HepG2 (cell line): ENCODE measurements at regions not wholly inside any gene's neighbourhood (a gene's known extent, or its start where the extent isn't known, plus 50 kb on each side); places are given as distances from the start of the nearest gene placed in this dataset.
A peak's percentile ranks its signal among the peaks of the same experiment; 100 is the strongest.

Experiments
- AGO1 ChIP-seq: fragments of 200-400 bp; formaldehyde crosslinking; IDR thresholded peaks from 2 replicates; pipeline ENCODE4 v1.6.1; 2017; ENCODE audit warnings: mild to moderate bottlenecking, low read depth, low read length, moderate library complexity; ENCODE audit not compliant: poor library complexity, severe bottlenecking
- ARNT2 ChIP-seq: sonication (generic); formaldehyde crosslinking; IDR thresholded peaks from 2 replicates; pipeline ENCODE4 v1.8.0; 2022; ENCODE audit warnings: mild to moderate bottlenecking, low read depth, missing genetic modification reagents, moderate library complexity
- CHD4 ChIP-seq: fragments of 200-600 bp; sonication (generic); IDR thresholded peaks from 2 replicates; pipeline ENCODE4 v1.7.0; 2017; ENCODE audit warnings: mild to moderate bottlenecking, low read length, borderline replicate concordance
- DMAP1 ChIP-seq: IDR thresholded peaks from 2 replicates; pipeline ENCODE4 v1.6.1; 2016
- DNMT1 ChIP-seq: sonication (generic); formaldehyde crosslinking; IDR thresholded peaks from 2 replicates; pipeline ENCODE4 v1.5.1; 2020; ENCODE audit warnings: mild to moderate bottlenecking, missing genetic modification reagents
- ELF3 ChIP-seq: IDR thresholded peaks from 2 replicates; pipeline ENCODE4 v1.6.1; 2016; ENCODE audit warnings: missing genetic modification reagents, missing compliant biosample characterization
- GABPB1 ChIP-seq: IDR thresholded peaks from 2 replicates; pipeline ENCODE4 v1.6.1; 2016; ENCODE audit warnings: mild to moderate bottlenecking, missing genetic modification reagents, moderate library complexity, missing compliant biosample characterization
- KDM2A ChIP-seq: sonication (generic); formaldehyde crosslinking; IDR thresholded peaks from 2 replicates; pipeline ENCODE4 v1.4.0; 2020; ENCODE audit warnings: low read depth, missing genetic modification reagents, borderline replicate concordance
- MAZ ChIP-seq, 2 experiments: sonication (generic) in 1 of 2; formaldehyde crosslinking in 1 of 2; IDR thresholded peaks; 2 replicates each; pipeline versions ENCODE4 v1.5.0 to v1.6.1; 2012 to 2020; ENCODE audit warnings: low read depth in 2 of 2, mild to moderate bottlenecking in 2 of 2, borderline replicate concordance in 1 of 2, improper control_type of control experiment in 1 of 2, low read length in 1 of 2, missing genetic modification reagents in 1 of 2, moderate library complexity in 1 of 2
- MYC ChIP-seq: sonication (generic); formaldehyde crosslinking; IDR thresholded peaks from 2 replicates; pipeline ENCODE4 v1.9.0; 2021; ENCODE audit warnings: missing genetic modification reagents, borderline replicate concordance
- NBN ChIP-seq: fragments of 450-650 bp; conservative IDR thresholded peaks from 2 replicates; pipeline ENCODE4 v1.6.1; 2017
- NFIC ChIP-seq: IDR thresholded peaks from 2 replicates; pipeline ENCODE4 v1.6.1; 2012; ENCODE audit warnings: mild to moderate bottlenecking, low read length, inconsistent platforms
- NR2F1 ChIP-seq, 2 experiments: fragments of 450-650 bp in 1 of 2; formaldehyde crosslinking in 1 of 2; IDR thresholded peaks; 2 replicates each; pipeline versions ENCODE4 v1.5.0 to v1.6.1; 2016 to 2020; ENCODE audit warnings: mild to moderate bottlenecking in 1 of 2, missing compliant biosample characterization in 1 of 2, missing genetic modification reagents in 1 of 2, moderate library complexity in 1 of 2
- POLR2AphosphoS5 ChIP-seq: IDR thresholded peaks from 2 replicates; pipeline ENCODE4 v1.6.1; 2012; ENCODE audit warnings: low read depth, low read length
- TCF12 ChIP-seq, 2 experiments: fragments of 450-650 bp in 1 of 2; sonication (generic) in 1 of 2; formaldehyde crosslinking in 1 of 2; IDR thresholded peaks; 2 replicates each; pipeline versions ENCODE4 v1.6.1 to v1.8.0; 2017 to 2022; ENCODE audit warnings: antibody characterized with exemption in 1 of 2, mild to moderate bottlenecking in 1 of 2, missing genetic modification reagents in 1 of 2, moderate library complexity in 1 of 2
- YEATS2 ChIP-seq: sonication (generic); formaldehyde crosslinking; IDR thresholded peaks from 2 replicates; pipeline ENCODE4 v1.4.0; 2020; ENCODE audit warnings: missing genetic modification reagents, borderline replicate concordance
- YY1 ChIP-seq: IDR thresholded peaks from 2 replicates; pipeline ENCODE4 v1.6.1; 2011; ENCODE audit warnings: low read length, low read depth, moderate library complexity, mild to moderate bottlenecking; ENCODE audit not compliant: insufficient read depth, insufficient replicate concordance
- ZBTB21 ChIP-seq: sonication (generic); formaldehyde crosslinking; IDR thresholded peaks from 2 replicates; pipeline ENCODE4 v1.4.0; 2020; ENCODE audit warnings: missing genetic modification reagents
- ZFP90 ChIP-seq: sonication (generic); formaldehyde crosslinking; IDR thresholded peaks from 2 replicates; pipeline ENCODE4 v1.8.0; 2022; ENCODE audit warnings: missing genetic modification reagents, mild to moderate bottlenecking, inconsistent platforms, borderline replicate concordance
- ZNF557 ChIP-seq: sonication (generic); formaldehyde crosslinking; IDR thresholded peaks from 2 replicates; pipeline ENCODE4 v1.4.0; 2020; ENCODE audit warnings: missing genetic modification reagents
- ZNF572 ChIP-seq: sonication (generic); formaldehyde crosslinking; IDR thresholded peaks from 2 replicates; pipeline ENCODE4 v1.5.1; 2020; ENCODE audit warnings: mild to moderate bottlenecking, missing genetic modification reagents
- ZNF598 ChIP-seq: sonication (generic); formaldehyde crosslinking; IDR thresholded peaks from 2 replicates; pipeline ENCODE4 v1.5.1; 2020; ENCODE audit warnings: mild to moderate bottlenecking, missing genetic modification reagents, borderline replicate concordance
- TF ChIP-seq, protein P1 (sequence below): IDR thresholded peaks from 2 replicates; pipeline ENCODE4 v1.6.1; 2016; ENCODE audit warnings: control low read depth
- TF ChIP-seq, protein P2 (sequence below): sonication (generic); formaldehyde crosslinking; IDR thresholded peaks from 2 replicates; pipeline ENCODE4 v1.5.0; 2020; ENCODE audit warnings: mild to moderate bottlenecking, missing genetic modification reagents
- TF ChIP-seq, protein P3 (sequence below): sonication (generic); formaldehyde crosslinking; IDR thresholded peaks from 2 replicates; pipeline ENCODE4 v1.5.0; 2020; ENCODE audit warnings: missing genetic modification reagents

DNA sequence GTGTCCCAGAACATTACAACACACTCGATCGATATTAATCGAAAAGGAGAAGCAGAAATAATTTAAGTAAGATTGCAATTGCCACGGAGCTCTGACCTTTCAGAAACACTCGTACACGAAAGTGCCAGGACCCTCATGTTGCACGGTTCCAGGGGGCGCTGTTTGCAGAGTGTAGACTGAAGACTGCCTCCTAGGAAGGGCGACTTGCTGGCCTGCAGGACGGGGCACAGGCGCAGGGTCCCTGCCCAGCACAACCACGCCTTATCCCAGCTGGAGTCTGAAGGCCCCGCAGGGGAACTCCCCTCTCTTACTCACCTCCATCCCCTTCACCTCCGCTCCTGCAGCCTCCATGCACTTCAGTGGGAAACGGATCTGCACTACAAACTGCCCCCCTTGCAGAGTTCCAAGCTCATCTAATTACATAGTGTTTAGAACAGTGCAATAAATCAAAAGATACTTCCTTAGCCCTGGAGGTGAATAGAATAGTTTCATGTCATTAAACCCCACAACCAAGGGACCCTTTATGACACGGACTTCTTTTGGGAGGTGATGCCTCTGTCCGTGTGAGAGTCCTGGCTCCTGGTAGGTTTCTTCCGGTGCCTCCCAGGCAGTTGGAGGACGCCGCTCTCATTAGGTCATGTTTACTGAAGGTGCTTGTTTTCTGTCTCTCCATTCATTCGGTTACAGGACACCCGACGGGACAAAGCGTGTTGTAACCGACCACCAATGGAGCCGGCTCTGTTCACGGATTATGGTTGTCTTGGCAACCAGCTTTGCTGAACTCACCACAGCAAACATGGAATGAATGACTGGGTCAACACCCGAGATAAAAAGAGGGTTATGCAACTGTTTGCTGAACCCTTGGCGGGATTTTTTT, 262.2 kb downstream of the BAMBI start (continued):
- TF ChIP-seq MAZ (IDR thresholded peaks at IDR 0.05; ENCODE audit: borderline replicate concordance, low read depth, low read length) (no peak), MAZ (CRISPR knock-in tag; IDR thresholded peaks at IDR 0.05; ENCODE audit: low read depth) (0 out of 2 replicates have a peak, but pooled peaks have one; percentile 34), YY1 (peak; percentile 50), ELF3 (peak; percentile 70), ZNF572 (CRISPR knock-in tag) (no peak), YEATS2 (CRISPR knock-in tag) (peak; percentile 24; the same call in 1 of the 2 replicates), KDM2A (peak; percentile 42), POLR2AphosphoS5 (peak; percentile 63), ZNF557 (CRISPR knock-in tag) (peak; percentile 54), NR2F1 (CRISPR knock-in tag; IDR thresholded peaks at IDR 0.05) (peak; percentile 57 to 68; a peak in 3 of 4 replicates), ZBTB21 (CRISPR knock-in tag) (peak; percentile 46; the same call in 1 of the 2 replicates), DNMT1 (CRISPR knock-in tag) (0 out of 2 replicates have a peak, but pooled peaks have one; percentile 38), DMAP1 (CRISPR knock-in tag) (peak; percentile 48; the same call in 1 of the 2 replicates), NFIC (peak; percentile 94), GABPB1 (CRISPR knock-in tag) (peak; percentile 62), NBN (no peak), ARNT2 (CRISPR knock-in tag) (no peak; the same call in 1 of the 2 replicates), MYC (CRISPR knock-in tag) (peak; percentile 28; the same call in 1 of the 2 replicates), CHD4 (no peak), AGO1 (no peak), TCF12 (IDR thresholded peaks at IDR 0.05) (no peak), TCF12 (CRISPR knock-in tag; IDR thresholded peaks at IDR 0.05) (peak; percentile 70; the same call in 1 of the 2 replicates), ZFP90 (peak; percentile 81; the same call in 1 of the 2 replicates), ZNF598 (peak; percentile 67; the same call in 1 of the 2 replicates)
- TF ChIP-seq, protein P1, sequence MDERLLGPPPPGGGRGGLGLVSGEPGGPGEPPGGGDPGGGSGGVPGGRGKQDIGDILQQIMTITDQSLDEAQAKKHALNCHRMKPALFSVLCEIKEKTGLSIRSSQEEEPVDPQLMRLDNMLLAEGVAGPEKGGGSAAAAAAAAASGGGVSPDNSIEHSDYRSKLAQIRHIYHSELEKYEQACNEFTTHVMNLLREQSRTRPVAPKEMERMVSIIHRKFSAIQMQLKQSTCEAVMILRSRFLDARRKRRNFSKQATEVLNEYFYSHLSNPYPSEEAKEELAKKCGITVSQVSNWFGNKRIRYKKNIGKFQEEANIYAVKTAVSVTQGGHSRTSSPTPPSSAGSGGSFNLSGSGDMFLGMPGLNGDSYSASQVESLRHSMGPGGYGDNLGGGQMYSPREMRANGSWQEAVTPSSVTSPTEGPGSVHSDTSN: peak; percentile 31; the same call in 1 of the 2 replicates
- TF ChIP-seq, protein P2, sequence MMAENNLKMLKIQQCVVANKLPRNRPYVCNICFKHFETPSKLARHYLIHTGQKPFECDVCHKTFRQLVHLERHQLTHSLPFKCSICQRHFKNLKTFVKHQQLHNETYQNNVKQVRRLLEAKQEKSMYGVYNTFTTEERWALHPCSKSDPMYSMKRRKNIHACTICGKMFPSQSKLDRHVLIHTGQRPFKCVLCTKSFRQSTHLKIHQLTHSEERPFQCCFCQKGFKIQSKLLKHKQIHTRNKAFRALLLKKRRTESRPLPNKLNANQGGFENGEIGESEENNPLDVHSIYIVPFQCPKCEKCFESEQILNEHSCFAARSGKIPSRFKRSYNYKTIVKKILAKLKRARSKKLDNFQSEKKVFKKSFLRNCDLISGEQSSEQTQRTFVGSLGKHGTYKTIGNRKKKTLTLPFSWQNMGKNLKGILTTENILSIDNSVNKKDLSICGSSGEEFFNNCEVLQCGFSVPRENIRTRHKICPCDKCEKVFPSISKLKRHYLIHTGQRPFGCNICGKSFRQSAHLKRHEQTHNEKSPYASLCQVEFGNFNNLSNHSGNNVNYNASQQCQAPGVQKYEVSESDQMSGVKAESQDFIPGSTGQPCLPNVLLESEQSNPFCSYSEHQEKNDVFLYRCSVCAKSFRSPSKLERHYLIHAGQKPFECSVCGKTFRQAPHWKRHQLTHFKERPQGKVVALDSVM: peak; percentile 71
- TF ChIP-seq, protein P3, sequence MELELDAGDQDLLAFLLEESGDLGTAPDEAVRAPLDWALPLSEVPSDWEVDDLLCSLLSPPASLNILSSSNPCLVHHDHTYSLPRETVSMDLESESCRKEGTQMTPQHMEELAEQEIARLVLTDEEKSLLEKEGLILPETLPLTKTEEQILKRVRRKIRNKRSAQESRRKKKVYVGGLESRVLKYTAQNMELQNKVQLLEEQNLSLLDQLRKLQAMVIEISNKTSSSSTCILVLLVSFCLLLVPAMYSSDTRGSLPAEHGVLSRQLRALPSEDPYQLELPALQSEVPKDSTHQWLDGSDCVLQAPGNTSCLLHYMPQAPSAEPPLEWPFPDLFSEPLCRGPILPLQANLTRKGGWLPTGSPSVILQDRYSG (CRISPR knock-in tag): no peak
